ENCODE measurements at regions not wholly inside any gene's neighbourhood (a gene's known extent, or its start where the extent isn't known, plus 50 kb on each side); places are given as distances from the start of the nearest gene placed in this dataset.

- H3K9me3 ChIP-seq (ENCODE audit: low read length), result no peaks in the 10 kb centered on the region
- BruUV-seq (replicated peaks), result no TSS peak
- no peaks in the 10 kb centered on the region for H3K4me1 ChIP-seq (ENCODE audit: insufficient read depth, low read length, poor library complexity, severe bottlenecking)
- intact Hi-C loops (cut with micrococcal nuclease; ENCODE audit: unreplicated experiment), result no loop called here
- H3K9me2 ChIP-seq (ENCODE audit: insufficient read depth, low read length), result no peaks in the 10 kb centered on the region
- no peak overlapping the region for H3K4me3 ChIP-seq (ENCODE audit: low read depth, low read length, poor library complexity, severe bottlenecking)
- TF ChIP-seq EZH2phosphoT487 (IDR thresholded peaks at IDR 0.05; ENCODE audit: borderline replicate concordance, low read depth, low read length) (no peak), CTCF (conservative IDR thresholded peaks at IDR 0.05; ENCODE audit: low read length) (no peak)
- no peak for DNase-seq (ENCODE audit: low spot score)
- no peak overlapping the region for H3K4me2 ChIP-seq (ENCODE audit: low read length)
- ChIA-PET CTCF (ENCODE audit: unreplicated experiment) (no interaction called here), POLR2A (no interaction called here)
- no peak overlapping the region for H3K27ac ChIP-seq (ENCODE audit: low read depth, low read length, poor library complexity, severe bottlenecking)
- no peaks in the 10 kb centered on the region for H4K20me1 ChIP-seq (ENCODE audit: insufficient read depth, low read length)
- H3K79me2 ChIP-seq (ENCODE audit: insufficient read depth, low read depth, low read length), result no peaks in the 10 kb centered on the region
- no peaks in the 10 kb centered on the region for H3K36me3 ChIP-seq (ENCODE audit: insufficient read depth, low read length)
- no peak overlapping the region for H2AFZ ChIP-seq (ENCODE audit: low read length)
Measured at GRCh38 chr1:191974004-191974403, 184.3 kb upstream of the RGS18 start.

GRCh38 chr1:191977874-191978506 is 180.3 kb upstream of the RGS18 start:
- Histone ChIP-seq H3K9me3 (ENCODE audit: low read length) (no peaks in the 10 kb centered on the region), H4K20me1 (ENCODE audit: insufficient read depth, low read length) (no peaks in the 10 kb centered on the region), H2AFZ (ENCODE audit: low read length) (no peak overlapping the region), H3K4me1 (ENCODE audit: insufficient read depth, low read length, poor library complexity, severe bottlenecking) (no peaks in the 10 kb centered on the region), H3K27ac (ENCODE audit: low read depth, low read length, poor library complexity, severe bottlenecking) (no peak overlapping the region), H3K36me3 (ENCODE audit: insufficient read depth, low read length) (no peaks in the 10 kb centered on the region), H3K4me2 (ENCODE audit: low read length) (no peak overlapping the region), H3K4me3 (ENCODE audit: low read depth, low read length, poor library complexity, severe bottlenecking) (no peak overlapping the region), H3K79me2 (ENCODE audit: insufficient read depth, low read depth, low read length) (no peaks in the 10 kb centered on the region), H3K9me2 (ENCODE audit: insufficient read depth, low read length) (no peaks in the 10 kb centered on the region)
- intact Hi-C loops (cut with micrococcal nuclease; ENCODE audit: unreplicated experiment), result no loop called here
- no peak for DNase-seq (ENCODE audit: low spot score)
- ChIA-PET POLR2A (interaction anchor here (0.6 kb wide), 1 partner anchor 1839 kb away, joined by 3 read pairs; no protein-coding TSS in a partner anchor), CTCF (ENCODE audit: unreplicated experiment) (no interaction called here)
- TF ChIP-seq CTCF (conservative IDR thresholded peaks at IDR 0.05; ENCODE audit: low read length), result no peak
- TF ChIP-seq EZH2phosphoT487 (IDR thresholded peaks at IDR 0.05; ENCODE audit: borderline replicate concordance, low read depth, low read length), result no peak
- no TSS peak for BruUV-seq (replicated peaks)

GRCh38 chr1:191984856-191985255 is 173.4 kb upstream of the RGS18 start:
- Histone ChIP-seq H3K27ac (ENCODE audit: low read depth, low read length, poor library complexity, severe bottlenecking) (no peak overlapping the region), H3K9me3 (ENCODE audit: low read length) (no peaks in the 10 kb centered on the region), H3K4me2 (ENCODE audit: low read length) (no peak overlapping the region), H3K9me2 (ENCODE audit: insufficient read depth, low read length) (no peaks in the 10 kb centered on the region), H2AFZ (ENCODE audit: low read length) (no peak overlapping the region), H3K79me2 (ENCODE audit: insufficient read depth, low read depth, low read length) (no peaks in the 10 kb centered on the region), H4K20me1 (ENCODE audit: insufficient read depth, low read length) (no peaks in the 10 kb centered on the region), H3K4me3 (ENCODE audit: low read depth, low read length, poor library complexity, severe bottlenecking) (no peak overlapping the region), H3K36me3 (ENCODE audit: insufficient read depth, low read length) (no peaks in the 10 kb centered on the region), H3K4me1 (ENCODE audit: insufficient read depth, low read length, poor library complexity, severe bottlenecking) (no peaks in the 10 kb centered on the region)
- ChIA-PET POLR2A (interaction anchor here (1.0 kb wide), 1 partner anchor 179 kb away, joined by 4 read pairs; no protein-coding TSS in a partner anchor), CTCF (ENCODE audit: unreplicated experiment) (no interaction called here)
- BruUV-seq (replicated peaks), result no TSS peak
- DNase-seq (ENCODE audit: low spot score), result no peak
- intact Hi-C loops (cut with micrococcal nuclease; ENCODE audit: unreplicated experiment), result no loop called here
- TF ChIP-seq EZH2phosphoT487 (IDR thresholded peaks at IDR 0.05; ENCODE audit: borderline replicate concordance, low read depth, low read length) (no peak), CTCF (conservative IDR thresholded peaks at IDR 0.05; ENCODE audit: low read length) (no peak)

Data from OCI-LY7 (cell line).